GM23338 (cell line): ENCODE measurements at regions not wholly inside any gene's neighbourhood (a gene's known extent, or its start where the extent isn't known, plus 50 kb on each side); places are given as distances from the start of the nearest gene placed in this dataset.

Experiments
- CREB1 ChIP-seq: fragments of 250-450 bp; sonication (Bioruptor Pico); IDR thresholded peaks from 2 replicates; pipeline ENCODE4 v1.5.0; 2020; ENCODE audit warnings: low read depth, mild to moderate bottlenecking, moderate library complexity
- EZH2 ChIP-seq: fragments of 200-600 bp; sonication (generic); IDR thresholded peaks from one replicate; pipeline ENCODE4 v1.8.0; 2017; ENCODE audit warnings: antibody characterized with exemption, mild to moderate bottlenecking, low read depth; ENCODE audit not compliant: unreplicated experiment
- EZH2phosphoT487 ChIP-seq: fragments of 200-600 bp; sonication (generic); IDR thresholded peaks from one replicate; pipeline ENCODE4 v1.8.1; 2018; ENCODE audit warnings: antibody characterized with exemption; ENCODE audit not compliant: unreplicated experiment
- JUNB ChIP-seq: IDR thresholded peaks from one replicate; pipeline ENCODE4 v1.6.1; 2016; ENCODE audit warnings: antibody characterized with exemption; ENCODE audit not compliant: unreplicated experiment
- NANOG ChIP-seq: IDR thresholded peaks from 2 replicates; pipeline ENCODE4 v1.6.1; 2016; ENCODE audit warnings: antibody characterized with exemption, borderline replicate concordance
- POLR2AphosphoS5 ChIP-seq: IDR thresholded peaks from 2 replicates; pipeline ENCODE4 v1.6.1; 2016; ENCODE audit warnings: antibody characterized with exemption, low read depth
- STAT1 ChIP-seq: IDR thresholded peaks from one replicate; pipeline ENCODE4 v1.6.1; 2016; ENCODE audit warnings: antibody characterized with exemption; ENCODE audit not compliant: unreplicated experiment
- ZNF114 ChIP-seq: fragments of 250-450 bp; sonication (Bioruptor Pico); IDR thresholded peaks from 2 replicates; pipeline ENCODE4 v1.5.0; 2020; ENCODE audit warnings: mild to moderate bottlenecking, moderate library complexity
- ZNF331 ChIP-seq: fragments of 250-450 bp; sonication (Bioruptor Pico); IDR thresholded peaks from 2 replicates; pipeline ENCODE4 v1.5.0; 2020; ENCODE audit warnings: low read depth, mild to moderate bottlenecking, moderate library complexity
- TF ChIP-seq, protein P1 (sequence below), 2 experiments: fragments of 200-600 bp in 1 of 2; sonication (generic) in 1 of 2; conservative IDR thresholded peaks; 2 replicates each; pipeline versions ENCODE4 v1.5.1 to v1.6.1; 2016 to 2017; ENCODE audit warnings: antibody characterized with exemption in 2 of 2, low read depth in 2 of 2, mild to moderate bottlenecking in 2 of 2, moderate library complexity in 1 of 2
- TF ChIP-seq, protein P2 (sequence below): IDR thresholded peaks from one replicate; pipeline ENCODE4 v1.6.1; 2018; ENCODE audit warnings: antibody characterized with exemption; ENCODE audit not compliant: unreplicated experiment
- TF ChIP-seq, protein P3 (sequence below): IDR thresholded peaks from 2 replicates; pipeline ENCODE4 v1.6.1; 2016; ENCODE audit warnings: antibody characterized with exemption

DNA sequence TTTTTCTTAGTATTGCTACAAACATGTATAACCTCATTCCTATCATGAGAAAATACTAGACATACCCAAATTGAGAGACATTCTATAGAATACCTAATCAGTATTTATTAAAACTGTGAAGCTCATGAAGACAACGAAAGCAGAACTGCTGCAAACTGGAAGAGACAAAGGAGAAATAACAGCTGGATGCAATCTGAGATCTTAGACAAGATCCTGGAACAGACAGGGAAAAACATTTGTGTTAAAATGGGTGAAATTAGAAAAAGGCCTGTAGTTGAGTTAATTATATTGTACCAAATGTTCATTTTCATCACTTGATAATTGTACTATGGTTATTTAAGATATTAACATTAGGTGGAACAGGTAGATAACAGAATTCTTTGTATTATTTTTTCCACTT, 392.0 kb downstream of the PLPP3 start:
- TF ChIP-seq POLR2AphosphoS5 (no peak), EZH2phosphoT487 (no peak), EZH2 (no peak), JUNB (no peak), STAT1 (no peak), CREB1 (CRISPR knock-in tag) (no peak), NANOG (no peak), ZNF331 (CRISPR knock-in tag) (no peak), ZNF114 (CRISPR knock-in tag) (no peak)
- TF ChIP-seq, protein P1, sequence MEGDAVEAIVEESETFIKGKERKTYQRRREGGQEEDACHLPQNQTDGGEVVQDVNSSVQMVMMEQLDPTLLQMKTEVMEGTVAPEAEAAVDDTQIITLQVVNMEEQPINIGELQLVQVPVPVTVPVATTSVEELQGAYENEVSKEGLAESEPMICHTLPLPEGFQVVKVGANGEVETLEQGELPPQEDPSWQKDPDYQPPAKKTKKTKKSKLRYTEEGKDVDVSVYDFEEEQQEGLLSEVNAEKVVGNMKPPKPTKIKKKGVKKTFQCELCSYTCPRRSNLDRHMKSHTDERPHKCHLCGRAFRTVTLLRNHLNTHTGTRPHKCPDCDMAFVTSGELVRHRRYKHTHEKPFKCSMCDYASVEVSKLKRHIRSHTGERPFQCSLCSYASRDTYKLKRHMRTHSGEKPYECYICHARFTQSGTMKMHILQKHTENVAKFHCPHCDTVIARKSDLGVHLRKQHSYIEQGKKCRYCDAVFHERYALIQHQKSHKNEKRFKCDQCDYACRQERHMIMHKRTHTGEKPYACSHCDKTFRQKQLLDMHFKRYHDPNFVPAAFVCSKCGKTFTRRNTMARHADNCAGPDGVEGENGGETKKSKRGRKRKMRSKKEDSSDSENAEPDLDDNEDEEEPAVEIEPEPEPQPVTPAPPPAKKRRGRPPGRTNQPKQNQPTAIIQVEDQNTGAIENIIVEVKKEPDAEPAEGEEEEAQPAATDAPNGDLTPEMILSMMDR (conservative IDR thresholded peaks at IDR 0.05; ENCODE audit: low read depth in 2 of 2): no peak
- TF ChIP-seq, protein P2, sequence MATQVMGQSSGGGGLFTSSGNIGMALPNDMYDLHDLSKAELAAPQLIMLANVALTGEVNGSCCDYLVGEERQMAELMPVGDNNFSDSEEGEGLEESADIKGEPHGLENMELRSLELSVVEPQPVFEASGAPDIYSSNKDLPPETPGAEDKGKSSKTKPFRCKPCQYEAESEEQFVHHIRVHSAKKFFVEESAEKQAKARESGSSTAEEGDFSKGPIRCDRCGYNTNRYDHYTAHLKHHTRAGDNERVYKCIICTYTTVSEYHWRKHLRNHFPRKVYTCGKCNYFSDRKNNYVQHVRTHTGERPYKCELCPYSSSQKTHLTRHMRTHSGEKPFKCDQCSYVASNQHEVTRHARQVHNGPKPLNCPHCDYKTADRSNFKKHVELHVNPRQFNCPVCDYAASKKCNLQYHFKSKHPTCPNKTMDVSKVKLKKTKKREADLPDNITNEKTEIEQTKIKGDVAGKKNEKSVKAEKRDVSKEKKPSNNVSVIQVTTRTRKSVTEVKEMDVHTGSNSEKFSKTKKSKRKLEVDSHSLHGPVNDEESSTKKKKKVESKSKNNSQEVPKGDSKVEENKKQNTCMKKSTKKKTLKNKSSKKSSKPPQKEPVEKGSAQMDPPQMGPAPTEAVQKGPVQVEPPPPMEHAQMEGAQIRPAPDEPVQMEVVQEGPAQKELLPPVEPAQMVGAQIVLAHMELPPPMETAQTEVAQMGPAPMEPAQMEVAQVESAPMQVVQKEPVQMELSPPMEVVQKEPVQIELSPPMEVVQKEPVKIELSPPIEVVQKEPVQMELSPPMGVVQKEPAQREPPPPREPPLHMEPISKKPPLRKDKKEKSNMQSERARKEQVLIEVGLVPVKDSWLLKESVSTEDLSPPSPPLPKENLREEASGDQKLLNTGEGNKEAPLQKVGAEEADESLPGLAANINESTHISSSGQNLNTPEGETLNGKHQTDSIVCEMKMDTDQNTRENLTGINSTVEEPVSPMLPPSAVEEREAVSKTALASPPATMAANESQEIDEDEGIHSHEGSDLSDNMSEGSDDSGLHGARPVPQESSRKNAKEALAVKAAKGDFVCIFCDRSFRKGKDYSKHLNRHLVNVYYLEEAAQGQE: no peak
- TF ChIP-seq, protein P3, sequence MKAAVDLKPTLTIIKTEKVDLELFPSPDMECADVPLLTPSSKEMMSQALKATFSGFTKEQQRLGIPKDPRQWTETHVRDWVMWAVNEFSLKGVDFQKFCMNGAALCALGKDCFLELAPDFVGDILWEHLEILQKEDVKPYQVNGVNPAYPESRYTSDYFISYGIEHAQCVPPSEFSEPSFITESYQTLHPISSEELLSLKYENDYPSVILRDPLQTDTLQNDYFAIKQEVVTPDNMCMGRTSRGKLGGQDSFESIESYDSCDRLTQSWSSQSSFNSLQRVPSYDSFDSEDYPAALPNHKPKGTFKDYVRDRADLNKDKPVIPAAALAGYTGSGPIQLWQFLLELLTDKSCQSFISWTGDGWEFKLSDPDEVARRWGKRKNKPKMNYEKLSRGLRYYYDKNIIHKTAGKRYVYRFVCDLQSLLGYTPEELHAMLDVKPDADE: no peak
